ENCODE measurements at regions not wholly inside any gene's neighbourhood (a gene's known extent, or its start where the extent isn't known, plus 50 kb on each side); places are given as distances from the start of the nearest gene placed in this dataset.

DNA sequence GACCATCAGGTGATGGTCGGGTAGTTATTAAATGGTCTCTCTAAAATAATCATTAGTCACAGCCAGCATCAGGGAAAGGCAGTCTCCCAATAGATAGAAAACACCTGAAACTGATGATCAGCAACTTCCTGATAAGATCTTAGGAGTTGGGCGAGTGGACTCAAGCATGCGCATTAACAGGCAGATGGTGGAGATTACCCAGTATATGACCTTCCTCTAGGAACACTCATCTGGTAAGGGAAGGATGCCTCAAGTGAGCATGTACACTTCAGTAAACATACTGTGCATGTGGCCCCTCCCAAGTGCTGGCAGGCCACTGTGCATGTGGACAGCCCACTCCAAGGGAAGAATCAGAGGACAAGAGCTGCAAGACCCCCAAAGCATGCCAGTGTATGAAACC lies 105.9 kb downstream of the ABCC12 start:
- H3K4me3 ChIP-seq (ENCODE audit: low read depth, low read length) = no peak overlapping the region
- TF ChIP-seq, protein P1, sequence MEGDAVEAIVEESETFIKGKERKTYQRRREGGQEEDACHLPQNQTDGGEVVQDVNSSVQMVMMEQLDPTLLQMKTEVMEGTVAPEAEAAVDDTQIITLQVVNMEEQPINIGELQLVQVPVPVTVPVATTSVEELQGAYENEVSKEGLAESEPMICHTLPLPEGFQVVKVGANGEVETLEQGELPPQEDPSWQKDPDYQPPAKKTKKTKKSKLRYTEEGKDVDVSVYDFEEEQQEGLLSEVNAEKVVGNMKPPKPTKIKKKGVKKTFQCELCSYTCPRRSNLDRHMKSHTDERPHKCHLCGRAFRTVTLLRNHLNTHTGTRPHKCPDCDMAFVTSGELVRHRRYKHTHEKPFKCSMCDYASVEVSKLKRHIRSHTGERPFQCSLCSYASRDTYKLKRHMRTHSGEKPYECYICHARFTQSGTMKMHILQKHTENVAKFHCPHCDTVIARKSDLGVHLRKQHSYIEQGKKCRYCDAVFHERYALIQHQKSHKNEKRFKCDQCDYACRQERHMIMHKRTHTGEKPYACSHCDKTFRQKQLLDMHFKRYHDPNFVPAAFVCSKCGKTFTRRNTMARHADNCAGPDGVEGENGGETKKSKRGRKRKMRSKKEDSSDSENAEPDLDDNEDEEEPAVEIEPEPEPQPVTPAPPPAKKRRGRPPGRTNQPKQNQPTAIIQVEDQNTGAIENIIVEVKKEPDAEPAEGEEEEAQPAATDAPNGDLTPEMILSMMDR (IDR thresholded peaks at IDR 0.05; ENCODE audit: control insufficient read depth, extremely low read depth, insufficient read depth) = no peak
- DNase-seq (ENCODE audit: low read depth) = no peak

DNA sequence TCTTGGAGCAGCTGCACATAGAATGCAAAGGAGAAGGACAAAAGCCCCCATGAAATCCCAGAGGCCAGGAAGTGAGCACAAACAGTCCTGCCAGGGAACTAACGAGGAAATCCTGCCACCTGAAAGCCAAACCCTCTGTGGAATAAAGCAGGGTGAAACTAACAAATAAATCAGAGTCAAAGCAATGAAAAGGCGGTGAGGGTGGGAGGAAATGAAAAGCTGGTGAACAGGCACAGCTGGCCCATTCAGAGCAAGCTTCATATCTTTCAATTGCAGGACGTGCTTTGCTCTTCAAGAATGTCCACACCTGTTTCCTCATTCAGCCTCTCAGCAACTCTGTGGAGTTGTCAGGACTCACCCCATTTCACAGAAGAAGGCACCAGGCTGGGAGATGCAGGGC lies 108.1 kb downstream of the ABCC12 start:
- no peak overlapping the region for H3K4me3 ChIP-seq (ENCODE audit: low read depth, low read length)
- DNase-seq (ENCODE audit: low read depth) = no peak
- TF ChIP-seq, protein P1 (IDR thresholded peaks at IDR 0.05; ENCODE audit: control insufficient read depth, extremely low read depth, insufficient read depth) = no peak

DNA sequence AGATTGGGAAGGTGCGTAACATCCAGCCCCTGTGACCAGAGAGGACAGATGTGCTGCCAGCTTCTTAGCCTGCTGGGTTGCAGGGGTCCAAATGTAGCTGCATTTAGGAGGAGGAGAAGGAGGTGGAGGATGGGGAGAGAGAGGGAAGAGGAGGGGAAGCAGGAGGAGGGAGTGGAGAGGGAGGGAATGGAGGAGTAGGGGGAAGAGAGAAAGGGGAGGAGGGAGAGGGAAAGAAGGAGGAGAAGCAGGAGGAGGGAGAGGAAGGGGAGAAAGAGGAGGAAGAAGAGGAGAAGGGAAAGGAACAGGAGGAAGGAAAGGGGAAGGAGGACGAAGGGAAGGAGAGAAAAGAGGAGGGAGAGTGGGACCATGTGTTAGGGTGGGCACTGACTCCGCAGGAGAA lies 108.6 kb downstream of the ABCC12 start:
- H3K4me3 ChIP-seq (ENCODE audit: low read depth, low read length) = no peak overlapping the region
- no peak for DNase-seq (ENCODE audit: low read depth)
- TF ChIP-seq, protein P1 (IDR thresholded peaks at IDR 0.05; ENCODE audit: control insufficient read depth, extremely low read depth, insufficient read depth) = no peak

DNA sequence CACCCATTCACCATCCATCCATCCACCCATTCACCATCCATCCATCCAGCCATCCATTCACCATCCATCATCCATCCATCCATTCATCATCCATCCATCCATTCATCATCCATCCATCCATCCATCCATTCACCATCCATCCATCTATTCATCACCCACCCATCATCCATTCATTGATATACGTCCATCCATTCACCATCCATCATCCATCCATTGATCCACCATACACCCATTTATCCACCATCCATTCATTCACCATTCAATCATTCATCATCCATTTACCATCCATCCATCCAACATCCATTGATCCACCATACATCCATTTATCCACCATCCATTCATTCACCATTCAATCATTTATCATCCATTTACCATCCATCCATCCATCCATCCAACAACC lies 111.7 kb downstream of the ABCC12 start:
- H3K4me3 ChIP-seq (ENCODE audit: low read depth, low read length) = no peak overlapping the region
- TF ChIP-seq, protein P1 (IDR thresholded peaks at IDR 0.05; ENCODE audit: control insufficient read depth, extremely low read depth, insufficient read depth) = no peak
- no peak for DNase-seq (ENCODE audit: low read depth)

DNA sequence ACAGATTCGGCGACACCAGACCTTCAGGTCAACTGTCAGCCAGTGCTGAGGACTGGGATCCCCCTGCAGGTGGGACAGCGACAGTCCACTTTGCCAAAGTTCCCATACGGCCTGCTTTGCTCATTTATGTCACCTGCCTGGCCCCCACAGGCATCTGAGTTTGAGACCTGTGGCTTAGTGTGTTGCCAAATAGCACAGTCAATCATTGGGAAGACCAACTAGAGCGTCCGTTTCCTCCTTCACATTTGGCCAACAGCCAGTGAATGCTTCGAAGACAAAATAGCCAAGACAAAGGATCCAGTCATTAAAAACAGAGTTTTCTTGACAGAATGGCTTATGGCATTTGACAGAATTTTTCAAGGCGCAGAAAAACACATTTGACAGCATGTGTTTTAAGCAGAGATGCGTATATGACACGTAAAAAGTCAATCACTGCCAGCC lies 113.8 kb downstream of the ABCC12 start:
- H3K4me3 ChIP-seq (ENCODE audit: low read depth, low read length) = no peak overlapping the region
- DNase-seq (ENCODE audit: low read depth) = no peak
- TF ChIP-seq, protein P1 (IDR thresholded peaks at IDR 0.05; ENCODE audit: control insufficient read depth, extremely low read depth, insufficient read depth) = peak; percentile 30

DNA sequence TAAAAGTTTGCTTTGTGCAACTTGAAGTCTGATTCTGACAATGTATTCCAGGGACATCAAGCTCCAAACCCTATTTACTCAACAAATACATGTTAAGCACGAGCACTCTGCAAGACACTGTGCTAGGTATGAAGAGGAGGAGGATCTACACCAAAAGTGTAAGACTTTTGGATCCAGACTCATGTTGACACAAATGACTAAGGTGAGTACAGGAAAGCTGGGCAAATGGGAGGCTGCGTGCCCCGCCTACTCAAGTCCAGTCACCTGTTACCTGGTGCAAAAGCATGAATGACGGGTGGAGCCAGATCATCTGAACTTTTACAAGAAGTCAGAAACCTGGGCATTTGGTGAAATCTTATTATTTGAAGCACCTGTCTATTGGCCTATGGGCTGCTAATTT lies 120.7 kb downstream of the ABCC12 start:
- no peak overlapping the region for H3K4me3 ChIP-seq (ENCODE audit: low read depth, low read length)
- TF ChIP-seq, protein P1 (IDR thresholded peaks at IDR 0.05; ENCODE audit: control insufficient read depth, extremely low read depth, insufficient read depth) = no peak
- DNase-seq (ENCODE audit: low read depth) = peak; percentile 92

DNA sequence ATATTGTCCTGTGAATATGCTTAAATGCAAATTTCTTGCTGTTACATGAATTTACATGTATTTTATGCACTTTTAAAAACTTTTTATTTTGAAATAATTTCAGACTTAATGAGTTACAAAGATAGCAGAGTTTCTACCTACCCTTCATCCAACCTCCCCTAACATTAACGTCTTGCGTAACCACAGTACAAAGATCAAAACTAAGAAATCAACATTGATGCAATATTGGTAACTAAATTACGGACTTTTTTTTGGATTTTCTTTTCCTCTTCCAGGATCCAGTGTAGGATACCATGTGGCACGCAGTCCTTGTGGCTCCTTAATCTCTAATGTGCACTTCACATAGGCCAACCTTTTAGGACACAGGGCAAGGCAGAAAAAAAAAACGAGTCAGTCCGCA lies 124.9 kb downstream of the ABCC12 start:
- H3K4me3 ChIP-seq (ENCODE audit: low read depth, low read length) = no peak overlapping the region
- TF ChIP-seq, protein P1 (IDR thresholded peaks at IDR 0.05; ENCODE audit: control insufficient read depth, extremely low read depth, insufficient read depth) = no peak
- DNase-seq (ENCODE audit: low read depth) = no peak

All from LNCaP clone FGC (cell line).